ENCODE measurements at regions not wholly inside any gene's neighbourhood (a gene's known extent, or its start where the extent isn't known, plus 50 kb on each side); places are given as distances from the start of the nearest gene placed in this dataset.

- TF ChIP-seq, protein P1, sequence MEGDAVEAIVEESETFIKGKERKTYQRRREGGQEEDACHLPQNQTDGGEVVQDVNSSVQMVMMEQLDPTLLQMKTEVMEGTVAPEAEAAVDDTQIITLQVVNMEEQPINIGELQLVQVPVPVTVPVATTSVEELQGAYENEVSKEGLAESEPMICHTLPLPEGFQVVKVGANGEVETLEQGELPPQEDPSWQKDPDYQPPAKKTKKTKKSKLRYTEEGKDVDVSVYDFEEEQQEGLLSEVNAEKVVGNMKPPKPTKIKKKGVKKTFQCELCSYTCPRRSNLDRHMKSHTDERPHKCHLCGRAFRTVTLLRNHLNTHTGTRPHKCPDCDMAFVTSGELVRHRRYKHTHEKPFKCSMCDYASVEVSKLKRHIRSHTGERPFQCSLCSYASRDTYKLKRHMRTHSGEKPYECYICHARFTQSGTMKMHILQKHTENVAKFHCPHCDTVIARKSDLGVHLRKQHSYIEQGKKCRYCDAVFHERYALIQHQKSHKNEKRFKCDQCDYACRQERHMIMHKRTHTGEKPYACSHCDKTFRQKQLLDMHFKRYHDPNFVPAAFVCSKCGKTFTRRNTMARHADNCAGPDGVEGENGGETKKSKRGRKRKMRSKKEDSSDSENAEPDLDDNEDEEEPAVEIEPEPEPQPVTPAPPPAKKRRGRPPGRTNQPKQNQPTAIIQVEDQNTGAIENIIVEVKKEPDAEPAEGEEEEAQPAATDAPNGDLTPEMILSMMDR (IDR thresholded peaks at IDR 0.05), result no peak
- Mint-ChIP-seq H3K4me3 (no peak overlapping the region), H3K27me3 (ENCODE audit: low read depth in 3 of 3) (no peaks in the 10 kb centered on the region), H3K4me1 (peaks cover 9% of the 10 kb centered on the region), H3K36me3 (no peaks in the 10 kb centered on the region), H3K27ac (no peak overlapping the region), H3K9me3 (peaks cover 0 to 6% (median 3%) of the 10 kb centered on the region in 7 donors)
- no peak for DNase-seq
- Histone ChIP-seq H3K79me2 (ENCODE audit: insufficient read depth, low read length) (no peaks in the 10 kb centered on the region), H3K27ac (ENCODE audit: low read depth in 1 of 2, low read length in 2 of 2) (no peak overlapping the region), H3K36me3 (replicated peaks in 1 of 2; ENCODE audit: control insufficient read depth in 1 of 2, insufficient read depth in 2 of 2, low read length in 2 of 2) (no peaks in the 10 kb centered on the region), H3K4me1 (ENCODE audit: control insufficient read depth in 1 of 2, insufficient read depth in 2 of 2, low read length in 2 of 2) (peaks cover 9 to 10% of the 10 kb centered on the region in 2 donors), H3K4me3 (replicated peaks in 1 of 3; ENCODE audit: low read depth in 2 of 3, low read length in 3 of 3) (no peak overlapping the region), H4K20me1 (ENCODE audit: insufficient read depth, low read length) (no peaks in the 10 kb centered on the region), H3K27me3 (ENCODE audit: control insufficient read depth in 2 of 2, insufficient read depth in 2 of 2, low read length in 2 of 2) (no peaks in the 10 kb centered on the region), H3K9ac (ENCODE audit: insufficient read depth, low read length, poor library complexity, severe bottlenecking) (no peak overlapping the region), H2AFZ (ENCODE audit: insufficient read depth, low read depth, low read length, poor library complexity, severe bottlenecking) (no peak overlapping the region), H3K4me2 (replicated peaks; ENCODE audit: extremely low read depth, low read length, poor library complexity, severe bottlenecking) (no peak overlapping the region), H3K9me3 (replicated peaks in 1 of 2; ENCODE audit: control insufficient read depth in 1 of 2, insufficient read depth in 1 of 2, low read length in 2 of 2) (peaks cover 0 to 4% of the 10 kb centered on the region in 2 donors)
- WGBS (ENCODE audit: insufficient coverage), result 100% methylated on average over 1 of the region's 5 CpGs
- intact Hi-C loops (cut with micrococcal nuclease), result no loop called here
These were observed 204.3 kb upstream of the SLC7A11 start for GRCh38 chr4:138446456-138446855.

GRCh38 chr4:138445098-138445497, 202.9 kb upstream of the SLC7A11 start:
- peaks cover 0 to 2% (median 0%) of the 10 kb centered on the region in 3 donors for H3K27me3 Mint-ChIP-seq (ENCODE audit: low read depth in 3 of 3)
- peaks cover 3% of the 10 kb centered on the region for H3K4me1 Mint-ChIP-seq
- Histone ChIP-seq H4K20me1 (ENCODE audit: insufficient read depth, low read length) (no peaks in the 10 kb centered on the region), H3K9ac (ENCODE audit: insufficient read depth, low read length, poor library complexity, severe bottlenecking) (no peak overlapping the region), H3K4me3 (replicated peaks in 1 of 3; ENCODE audit: low read depth in 2 of 3, low read length in 3 of 3) (no peak overlapping the region), H3K27ac (ENCODE audit: low read depth in 1 of 2, low read length in 2 of 2) (no peak overlapping the region), H3K9me3 (replicated peaks in 1 of 2; ENCODE audit: control insufficient read depth in 1 of 2, insufficient read depth in 1 of 2, low read length in 2 of 2) (peaks cover 0 to 4% of the 10 kb centered on the region in 2 donors), H3K4me2 (replicated peaks; ENCODE audit: extremely low read depth, low read length, poor library complexity, severe bottlenecking) (no peak overlapping the region), H2AFZ (ENCODE audit: insufficient read depth, low read depth, low read length, poor library complexity, severe bottlenecking) (no peak overlapping the region), H3K36me3 (replicated peaks in 1 of 2; ENCODE audit: control insufficient read depth in 1 of 2, insufficient read depth in 2 of 2, low read length in 2 of 2) (no peaks in the 10 kb centered on the region), H3K79me2 (ENCODE audit: insufficient read depth, low read length) (no peaks in the 10 kb centered on the region), H3K27me3 (ENCODE audit: control insufficient read depth in 2 of 2, insufficient read depth in 2 of 2, low read length in 2 of 2) (no peaks in the 10 kb centered on the region), H3K4me1 (ENCODE audit: control insufficient read depth in 1 of 2, insufficient read depth in 2 of 2, low read length in 2 of 2) (no peaks in the 10 kb centered on the region)
- H3K9me3 Mint-ChIP-seq, result peaks cover 0 to 6% (median 3%) of the 10 kb centered on the region in 7 donors
- intact Hi-C loops (cut with micrococcal nuclease), result no loop called here
- DNase-seq, result no peak
- no peak overlapping the region for H3K27ac Mint-ChIP-seq
- no peaks in the 10 kb centered on the region for H3K36me3 Mint-ChIP-seq
- TF ChIP-seq, protein P1 (IDR thresholded peaks at IDR 0.05), result no peak
- no peak overlapping the region for H3K4me3 Mint-ChIP-seq
- no CpG with 5 or more reads among the region's 3 CpGs for WGBS (ENCODE audit: insufficient coverage)

All from CD14-positive monocyte (primary cell).